IMR-90 (cell line): ENCODE measurements at regions not wholly inside any gene's neighbourhood (a gene's known extent, or its start where the extent isn't known, plus 50 kb on each side); places are given as distances from the start of the nearest gene placed in this dataset.

Experiments used
- ATAC-seq: fragments of 200-7000 bp; cut with Tn5 transposase; 2 replicates; pipeline ENCODE4 v1.9.1; 2020; ENCODE audit warnings: low read depth, mild to moderate bottlenecking, moderate library complexity
- BruUV-seq: library from RNA; stranded (reverse); fragments of 400-500 nt; replicated peaks from 2 replicates; lab custom pipeline; 2021; lab: Mats Ljungman, UMichigan
- CTCF ChIA-PET: fragments of 300-600 bp; formaldehyde crosslinking; extraction: SDS; loops from one replicate; lab custom pipeline; 2021; ENCODE audit warnings: antibody characterized with exemption; lab: Yijun Ruan, JAX
- POLR2A ChIA-PET: fragments of 300-600 bp; sonication (Branson Sonifier 250); formaldehyde crosslinking; loops from one replicate; lab custom pipeline; 2022; ENCODE audit warnings: antibody characterized with exemption; ENCODE audit not compliant: unreplicated experiment; lab: Charles Lee
- DNase-seq: peaks from one replicate; pipeline ENCODE4 v3.0.0; 2013
- H2AFZ ChIP-seq: replicated peaks from 2 replicates; pipeline ENCODE3; 2013; ENCODE audit warnings: low read length, mild to moderate bottlenecking; ENCODE audit not compliant: poor library complexity
- H2AK5ac ChIP-seq: 2 replicates; pipeline ENCODE4 v1.6.1; 2013; ENCODE audit warnings: low read depth, low read length, inconsistent platforms
- H2AK9ac ChIP-seq: replicated peaks from 2 replicates; pipeline ENCODE3; 2013; ENCODE audit warnings: mild to moderate bottlenecking, low read depth, low read length, moderate library complexity; ENCODE audit not compliant: poor library complexity
- H2BK120ac ChIP-seq: 2 replicates; pipeline ENCODE4 v1.6.1; 2013; ENCODE audit warnings: low read depth, low read length, inconsistent platforms
- H2BK15ac ChIP-seq: 3 replicates; pipeline ENCODE4 v1.6.1; 2013; ENCODE audit warnings: low read depth, low read length, inconsistent platforms
- H2BK20ac ChIP-seq: 2 replicates; pipeline ENCODE4 v1.6.1; 2013; ENCODE audit warnings: low read depth, mild to moderate bottlenecking, inconsistent platforms, low read length, moderate library complexity
- H2BK5ac ChIP-seq: 2 replicates; pipeline ENCODE4 v1.6.1; 2013; ENCODE audit warnings: mild to moderate bottlenecking, low read depth, low read length, inconsistent platforms; ENCODE audit not compliant: poor library complexity, severe bottlenecking
- H3K14ac ChIP-seq: replicated peaks from 2 replicates; pipeline ENCODE4 v1.6.1; 2013; ENCODE audit warnings: low read depth, low read length, inconsistent platforms
- H3K18ac ChIP-seq: 2 replicates; pipeline ENCODE4 v1.6.1; 2013; ENCODE audit warnings: low read depth, low read length, control low read depth
- H3K23ac ChIP-seq: 2 replicates; pipeline ENCODE4 v1.6.1; 2013; ENCODE audit warnings: low read depth, low read length, inconsistent platforms
- H3K27ac ChIP-seq: 2 replicates; pipeline ENCODE4 v1.5.1; 2013; ENCODE audit warnings: mild to moderate bottlenecking, control low read depth, low read length; ENCODE audit not compliant: insufficient read depth
- H3K27me3 ChIP-seq: 2 replicates; pipeline ENCODE4 v1.6.1; 2013; ENCODE audit warnings: low read length; ENCODE audit not compliant: control insufficient read depth, insufficient read depth
- H3K36me3 ChIP-seq: 2 replicates; pipeline ENCODE4 v1.6.1; 2013; ENCODE audit warnings: low read length, mixed read lengths; ENCODE audit not compliant: control insufficient read depth, insufficient read depth
- H3K4ac ChIP-seq: 2 replicates; pipeline ENCODE4 v1.6.1; 2013; ENCODE audit warnings: low read depth, low read length, inconsistent platforms
- H3K4me1 ChIP-seq: 2 replicates; pipeline ENCODE4 v1.6.1; 2013; ENCODE audit warnings: low read length, mixed read lengths; ENCODE audit not compliant: control insufficient read depth, insufficient read depth
- H3K4me2 ChIP-seq: 2 replicates; pipeline ENCODE4 v1.6.1; 2013; ENCODE audit warnings: low read depth, mild to moderate bottlenecking, control low read depth, low read length, moderate library complexity
- H3K4me3 ChIP-seq: 2 replicates; pipeline ENCODE4 v1.5.1; 2013; ENCODE audit warnings: low read depth, mild to moderate bottlenecking, control low read depth, low read length, moderate library complexity; ENCODE audit not compliant: insufficient read depth
- H3K56ac ChIP-seq: 2 replicates; pipeline ENCODE4 v1.6.1; 2013; ENCODE audit warnings: low read length, inconsistent platforms; ENCODE audit not compliant: insufficient read depth; ENCODE audit errors: extremely low read depth
- H3K79me1 ChIP-seq, 2 experiments: 2 replicates each; pipeline ENCODE4 v1.6.1; 2013; ENCODE audit warnings: low read length in 2 of 2, inconsistent platforms in 1 of 2, low read depth in 1 of 2
- H3K9ac ChIP-seq: 2 replicates; pipeline ENCODE4 v1.6.1; 2013; ENCODE audit warnings: low read depth, low read length, control low read depth
- H3K9me1 ChIP-seq: 2 replicates; pipeline ENCODE4 v1.6.1; 2013; ENCODE audit warnings: low read length, inconsistent platforms; ENCODE audit not compliant: insufficient read depth
- H3K9me3 ChIP-seq: 2 replicates; pipeline ENCODE4 v1.6.1; 2013; ENCODE audit warnings: low read length; ENCODE audit not compliant: control insufficient read depth, insufficient read depth
- H4K20me1 ChIP-seq: 2 replicates; pipeline ENCODE4 v1.6.1; 2013; ENCODE audit warnings: low read length, inconsistent platforms; ENCODE audit not compliant: insufficient read depth
- H4K5ac ChIP-seq: 2 replicates; pipeline ENCODE4 v1.6.1; 2013; ENCODE audit warnings: mild to moderate bottlenecking, low read depth, low read length, control low read depth
- H4K8ac ChIP-seq, 2 experiments: 2 replicates each; pipeline ENCODE4 v1.6.1; 2013; ENCODE audit warnings: low read depth in 2 of 2, low read length in 2 of 2, control low read depth in 1 of 2, inconsistent platforms in 1 of 2
- H4K91ac ChIP-seq: 2 replicates; pipeline ENCODE4 v1.6.1; 2013; ENCODE audit warnings: low read depth, low read length, inconsistent platforms; ENCODE audit not compliant: insufficient read depth
- BHLHE40 ChIP-seq: fragments of 150-350 bp; IDR thresholded peaks from 2 replicates; pipeline ENCODE4 v1.6.1; 2016; ENCODE audit warnings: mild to moderate bottlenecking, low read depth, low read length
- CEBPB ChIP-seq: IDR thresholded peaks from 2 replicates; pipeline ENCODE4 v1.6.1; 2012; ENCODE audit warnings: low read depth, low read length, improper control_type of control experiment
- CHD1 ChIP-seq: IDR thresholded peaks from 2 replicates; pipeline ENCODE4 v1.6.1; 2012; ENCODE audit warnings: low read depth, low read length, improper control_type of control experiment
- FOS ChIP-seq: fragments of 150-350 bp; IDR thresholded peaks from 2 replicates; pipeline ENCODE4 v1.6.1; 2016; ENCODE audit warnings: low read depth, low read length
- MAFK ChIP-seq: IDR thresholded peaks from 2 replicates; pipeline ENCODE4 v1.6.1; 2012; ENCODE audit warnings: low read depth, low read length, improper control_type of control experiment
- MAZ ChIP-seq: IDR thresholded peaks from 2 replicates; pipeline ENCODE4 v1.6.1; 2012; ENCODE audit warnings: low read depth, mild to moderate bottlenecking, low read length, improper control_type of control experiment, moderate library complexity, borderline replicate concordance
- MXI1 ChIP-seq: IDR thresholded peaks from 2 replicates; pipeline ENCODE4 v1.6.1; 2012; ENCODE audit warnings: low read depth, mild to moderate bottlenecking, low read length, moderate library complexity, borderline replicate concordance
- NFE2L2 ChIP-seq: fragments of 150-350 bp; IDR thresholded peaks from 2 replicates; pipeline ENCODE4 v1.6.1; 2016; ENCODE audit warnings: low read depth, mild to moderate bottlenecking, low read length
- POLR2A ChIP-seq: IDR thresholded peaks from 2 replicates; pipeline ENCODE4 v1.6.1; 2012; ENCODE audit warnings: mild to moderate bottlenecking, low read depth, low read length
- RAD21 ChIP-seq: IDR thresholded peaks from 2 replicates; pipeline ENCODE4 v1.6.1; 2012; ENCODE audit warnings: low read length, improper control_type of control experiment
- RCOR1 ChIP-seq: IDR thresholded peaks from 2 replicates; pipeline ENCODE4 v1.6.1; 2012; ENCODE audit warnings: mild to moderate bottlenecking, low read length, improper control_type of control experiment; ENCODE audit not compliant: insufficient replicate concordance
- SMC3 ChIP-seq: fragments of 150-350 bp; IDR thresholded peaks from 2 replicates; pipeline ENCODE4 v1.6.1; 2016; ENCODE audit warnings: low read depth, mild to moderate bottlenecking, antibody characterized with exemption, low read length, moderate library complexity
- WGBS, 2 experiments: methylation state at CpG; one replicate each; pipeline versions ENCODE4 v1.1.5 to v1.1.7; 2013; ENCODE audit warnings: missing lambda C conversion rate in 2 of 2; ENCODE audit not compliant: insufficient read length in 1 of 2; ENCODE audit errors: extremely low coverage in 2 of 2; 5-methylcytosine and 5-hydroxymethylcytosine counted together
- dilution Hi-C: fragments of 300-500 bp; cut with HindIII; formaldehyde crosslinking; loops from one replicate; pipeline ENCODE4 v1.14.3; 2018; ENCODE audit warnings: low sequenced_read_pairs; ENCODE audit not compliant: unreplicated experiment
- in situ Hi-C: fragments of 300-500 bp; cut with MboI; formaldehyde crosslinking; loops from 3 replicates; pipeline ENCODE4 v1.14.3; 2019; ENCODE audit warnings: low sequenced_read_pairs, inconsistent platforms, mixed read lengths
- intact Hi-C: fragments of 100-400 bp; cut with micrococcal nuclease; formaldehyde crosslinking; loops from 2 replicates; pipeline ENCODE4 v1.10.0; 2022
- TF ChIP-seq, protein P1 (sequence below): conservative IDR thresholded peaks from 2 replicates; pipeline ENCODE4 v1.5.1; 2012; ENCODE audit warnings: mild to moderate bottlenecking, low read depth, low read length, improper control_type of control experiment
- TF ChIP-seq, protein P2 (sequence below): fragments of 150-350 bp; IDR thresholded peaks from 2 replicates; pipeline ENCODE4 v1.6.1; 2017; ENCODE audit warnings: mild to moderate bottlenecking, antibody characterized with exemption, low read length, low read depth
- TF ChIP-seq, protein P3 (sequence below): fragments of 150-350 bp; IDR thresholded peaks from 2 replicates; pipeline ENCODE4 v1.6.1; 2016; ENCODE audit warnings: low read depth, mild to moderate bottlenecking, low read length, moderate library complexity, borderline replicate concordance

DNA sequence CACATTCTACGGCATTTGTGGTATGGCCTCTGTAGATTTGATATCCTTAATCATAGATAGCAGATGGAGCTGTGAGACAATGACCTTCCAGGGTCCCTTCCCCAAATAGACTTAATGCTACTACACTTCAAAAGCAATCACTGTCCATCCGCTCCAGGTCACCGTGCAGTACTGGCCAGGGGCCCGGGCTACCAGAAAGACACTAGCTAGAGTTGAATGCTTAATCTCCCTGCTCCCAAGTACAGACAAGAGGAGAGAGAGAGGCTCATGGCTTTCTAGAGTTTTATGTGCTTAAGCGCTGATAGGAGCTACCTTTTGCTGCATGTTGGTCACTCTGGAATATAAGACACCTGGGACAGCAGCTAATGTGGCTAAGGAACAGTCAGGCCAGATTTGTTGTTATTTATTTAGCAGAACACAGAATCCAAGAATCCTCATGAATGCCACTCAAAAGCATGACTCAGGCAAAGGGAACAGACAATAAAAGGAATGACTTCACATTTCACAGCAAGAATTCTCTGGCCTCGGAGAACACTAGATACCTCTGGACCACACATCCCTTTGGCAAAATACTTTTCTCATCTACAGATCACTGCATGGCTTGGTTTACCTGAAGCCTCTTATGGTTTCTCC lies 165.0 kb downstream of the LACC1 start:
- DNase-seq: no peak
- intact Hi-C loops: no loop called here
- H3K9me3 ChIP-seq: no peaks in the 10 kb centered on the region

More for the DNA sequence above, 165.0 kb downstream of the LACC1 start:
- POLR2A ChIA-PET: no interaction called here
- Histone ChIP-seq H3K27ac (no peak overlapping the region), H3K36me3 (no peaks in the 10 kb centered on the region), H3K9ac (no peak overlapping the region), H3K23ac (no peak overlapping the region), H3K14ac (no peak overlapping the region), H2AK9ac (no peak overlapping the region), H3K9me1 (no peaks in the 10 kb centered on the region), H4K8ac (no peak overlapping the region), H2BK20ac (no peak overlapping the region), H3K79me1 (no peaks in the 10 kb centered on the region), H3K4ac (no peak overlapping the region), H2BK15ac (no peak overlapping the region), H2BK5ac (no peak overlapping the region), H3K4me3 (no peak overlapping the region), H3K4me2 (no peak overlapping the region), H3K4me1 (peaks cover 1% of the 10 kb centered on the region; the same call in 1 of the 2 replicates), H2BK120ac (no peak overlapping the region), H4K20me1 (no peaks in the 10 kb centered on the region), H3K18ac (no peak overlapping the region), H3K27me3 (peaks cover 10% of the 10 kb centered on the region), H3K56ac (no peak overlapping the region), H2AK5ac (no peak overlapping the region), H4K5ac (no peak overlapping the region), H2AFZ (no peak overlapping the region), H4K91ac (no peak overlapping the region)
- no CpG with 5 or more reads among the region's 6 CpGs for WGBS, 2 experiments
- dilution Hi-C loops (no loop called here), in situ Hi-C loops (no loop called here)
- BruUV-seq: no TSS peak
- no peak for TF ChIP-seq CEBPB
- TF ChIP-seq MAFK: no peak
- TF ChIP-seq, protein P1, sequence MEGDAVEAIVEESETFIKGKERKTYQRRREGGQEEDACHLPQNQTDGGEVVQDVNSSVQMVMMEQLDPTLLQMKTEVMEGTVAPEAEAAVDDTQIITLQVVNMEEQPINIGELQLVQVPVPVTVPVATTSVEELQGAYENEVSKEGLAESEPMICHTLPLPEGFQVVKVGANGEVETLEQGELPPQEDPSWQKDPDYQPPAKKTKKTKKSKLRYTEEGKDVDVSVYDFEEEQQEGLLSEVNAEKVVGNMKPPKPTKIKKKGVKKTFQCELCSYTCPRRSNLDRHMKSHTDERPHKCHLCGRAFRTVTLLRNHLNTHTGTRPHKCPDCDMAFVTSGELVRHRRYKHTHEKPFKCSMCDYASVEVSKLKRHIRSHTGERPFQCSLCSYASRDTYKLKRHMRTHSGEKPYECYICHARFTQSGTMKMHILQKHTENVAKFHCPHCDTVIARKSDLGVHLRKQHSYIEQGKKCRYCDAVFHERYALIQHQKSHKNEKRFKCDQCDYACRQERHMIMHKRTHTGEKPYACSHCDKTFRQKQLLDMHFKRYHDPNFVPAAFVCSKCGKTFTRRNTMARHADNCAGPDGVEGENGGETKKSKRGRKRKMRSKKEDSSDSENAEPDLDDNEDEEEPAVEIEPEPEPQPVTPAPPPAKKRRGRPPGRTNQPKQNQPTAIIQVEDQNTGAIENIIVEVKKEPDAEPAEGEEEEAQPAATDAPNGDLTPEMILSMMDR: no peak
- TF ChIP-seq, protein P2, sequence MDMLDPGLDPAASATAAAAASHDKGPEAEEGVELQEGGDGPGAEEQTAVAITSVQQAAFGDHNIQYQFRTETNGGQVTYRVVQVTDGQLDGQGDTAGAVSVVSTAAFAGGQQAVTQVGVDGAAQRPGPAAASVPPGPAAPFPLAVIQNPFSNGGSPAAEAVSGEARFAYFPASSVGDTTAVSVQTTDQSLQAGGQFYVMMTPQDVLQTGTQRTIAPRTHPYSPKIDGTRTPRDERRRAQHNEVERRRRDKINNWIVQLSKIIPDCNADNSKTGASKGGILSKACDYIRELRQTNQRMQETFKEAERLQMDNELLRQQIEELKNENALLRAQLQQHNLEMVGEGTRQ: no peak
- no peak for TF ChIP-seq CHD1
- TF ChIP-seq FOS: no peak
- TF ChIP-seq SMC3: no peak
- no peak for TF ChIP-seq POLR2A
- TF ChIP-seq RAD21: no peak
- no peak for TF ChIP-seq MXI1
- no peak for TF ChIP-seq MAZ
- TF ChIP-seq NFE2L2: no peak
- TF ChIP-seq BHLHE40: no peak
- no peak for TF ChIP-seq RCOR1
- TF ChIP-seq, protein P3, sequence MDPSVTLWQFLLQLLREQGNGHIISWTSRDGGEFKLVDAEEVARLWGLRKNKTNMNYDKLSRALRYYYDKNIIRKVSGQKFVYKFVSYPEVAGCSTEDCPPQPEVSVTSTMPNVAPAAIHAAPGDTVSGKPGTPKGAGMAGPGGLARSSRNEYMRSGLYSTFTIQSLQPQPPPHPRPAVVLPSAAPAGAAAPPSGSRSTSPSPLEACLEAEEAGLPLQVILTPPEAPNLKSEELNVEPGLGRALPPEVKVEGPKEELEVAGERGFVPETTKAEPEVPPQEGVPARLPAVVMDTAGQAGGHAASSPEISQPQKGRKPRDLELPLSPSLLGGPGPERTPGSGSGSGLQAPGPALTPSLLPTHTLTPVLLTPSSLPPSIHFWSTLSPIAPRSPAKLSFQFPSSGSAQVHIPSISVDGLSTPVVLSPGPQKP: no peak
- no peak for ATAC-seq
- CTCF ChIA-PET: no interaction called here
